ENCODE measurements at regions not wholly inside any gene's neighbourhood (a gene's known extent, or its start where the extent isn't known, plus 50 kb on each side); places are given as distances from the start of the nearest gene placed in this dataset.
A peak's percentile ranks its signal among the peaks of the same experiment; 100 is the strongest.

DNA sequence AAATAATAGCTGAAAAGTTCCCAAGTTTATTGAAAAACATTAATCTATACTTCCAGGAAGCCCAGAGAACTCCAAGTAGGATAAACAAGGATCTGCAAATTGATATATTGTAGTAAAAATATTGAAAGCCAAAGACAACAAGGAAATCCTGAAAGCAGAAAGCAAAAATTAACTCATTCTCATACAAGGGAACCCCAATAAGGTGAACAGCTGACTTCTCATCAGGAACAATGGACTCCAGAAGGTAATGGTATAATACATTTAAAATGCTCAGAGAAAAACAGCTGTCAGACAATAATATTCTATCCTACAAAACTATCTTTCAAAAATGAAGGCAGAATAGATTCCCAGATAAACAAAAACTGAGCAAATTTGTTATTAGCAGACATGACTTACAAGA, 138.1 kb upstream of the BMP4 start:
- no peak for DNase-seq (ENCODE audit: low spot score)

DNA sequence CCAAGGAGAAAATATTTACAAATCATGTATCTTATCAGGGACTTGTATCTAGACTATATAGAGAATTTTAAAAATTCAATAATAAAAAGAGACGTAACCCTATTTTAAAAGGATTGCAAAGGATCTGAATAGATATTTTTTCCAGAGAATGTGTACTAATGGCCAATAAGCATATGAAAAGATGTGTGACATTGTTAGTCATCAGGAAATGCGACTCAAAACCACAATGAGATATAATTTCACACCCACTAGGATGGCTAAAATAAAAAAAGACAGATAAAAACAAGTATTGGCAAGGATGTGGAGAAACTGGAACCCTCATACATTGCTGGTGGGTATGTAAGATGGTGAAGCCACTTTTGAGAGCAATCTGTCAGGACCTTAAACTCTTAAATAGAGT, 141.9 kb upstream of the BMP4 start:
- DNase-seq (ENCODE audit: low spot score), result no peak

DNA sequence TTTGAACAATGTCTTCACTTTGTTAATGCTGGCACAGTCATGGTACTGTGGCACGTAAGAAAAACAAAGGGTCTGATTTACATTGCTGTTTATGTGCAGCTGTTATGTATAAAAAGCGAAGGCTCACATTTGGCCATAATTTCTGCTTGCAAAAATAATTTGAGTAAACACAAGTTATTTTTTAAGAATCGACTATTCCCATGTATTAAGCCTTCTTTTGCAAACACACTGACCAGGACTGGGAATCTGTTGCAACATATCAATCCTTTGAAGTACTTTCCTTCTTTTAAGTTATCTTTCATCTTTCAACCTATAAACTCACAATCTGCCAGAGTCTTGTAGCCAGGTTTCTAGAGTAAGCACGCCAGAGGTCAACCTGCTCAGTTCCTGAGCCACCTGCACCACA, 145.4 kb upstream of the BMP4 start:
- no peak for DNase-seq (ENCODE audit: low spot score)

DNA sequence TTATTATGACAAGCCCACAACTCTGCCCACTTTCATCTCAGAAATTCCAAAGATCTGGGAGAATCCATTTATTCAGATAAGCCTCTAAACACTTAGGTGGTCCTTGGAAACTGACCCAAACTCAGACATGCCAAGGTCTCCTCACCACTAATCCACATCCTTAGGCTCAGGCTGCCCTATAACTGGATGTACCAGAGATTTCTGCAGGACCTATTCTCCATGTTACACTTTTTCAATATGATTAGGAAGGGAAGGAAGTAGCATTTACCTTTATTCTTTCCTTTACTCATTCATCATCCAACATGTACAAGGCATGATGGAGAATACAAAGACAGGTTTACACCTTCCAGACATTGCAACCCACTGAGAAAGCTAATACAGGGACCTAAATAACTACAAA, 145.9 kb upstream of the BMP4 start:
- no peak for DNase-seq (ENCODE audit: low spot score)

DNA sequence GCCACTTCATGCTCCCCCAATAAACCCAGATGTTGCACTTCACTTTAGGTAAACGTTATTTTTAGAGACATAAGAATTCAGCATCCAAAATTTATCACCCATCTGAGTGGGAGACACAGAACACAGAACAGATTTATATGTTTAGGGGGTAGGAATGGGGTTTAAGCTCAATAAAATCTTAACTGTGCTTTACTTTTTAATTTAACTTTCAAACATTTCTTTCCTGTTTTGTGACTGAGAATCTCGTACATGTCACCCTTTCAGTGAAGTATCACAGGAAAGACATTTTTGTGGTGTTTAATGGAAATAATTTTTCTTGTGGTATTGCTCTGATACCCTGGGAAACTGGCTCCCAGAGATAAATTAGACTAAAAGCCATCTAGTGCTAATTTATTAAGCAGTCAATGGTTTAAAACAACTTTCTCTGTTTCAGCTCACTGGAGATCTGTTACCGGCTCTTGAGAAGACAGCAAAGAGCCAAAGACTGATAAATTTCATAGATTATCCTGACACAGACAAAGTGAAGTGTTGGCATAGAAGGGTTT, 148.0 kb upstream of the BMP4 start:
- no peak for DNase-seq (ENCODE audit: low spot score)

DNA sequence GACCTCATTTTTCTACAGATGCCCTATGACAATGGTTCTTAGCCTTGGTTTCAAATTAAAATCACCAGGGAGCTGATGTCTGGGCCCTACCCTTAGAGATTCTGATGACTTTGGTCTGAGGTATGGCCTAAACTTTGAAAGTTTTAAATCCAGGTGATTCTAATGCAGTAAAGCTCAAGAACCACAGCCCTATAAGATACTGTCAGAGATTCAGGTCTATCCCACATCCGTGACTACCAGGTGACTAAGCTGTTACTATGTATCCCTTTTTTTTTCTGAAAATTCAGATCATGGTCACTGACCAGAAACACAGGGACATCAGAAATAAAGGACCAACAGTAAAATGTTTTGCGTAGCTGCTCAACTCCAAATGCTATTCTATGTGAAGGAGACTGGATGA, 148.8 kb upstream of the BMP4 start:
- no peak for DNase-seq (ENCODE audit: low spot score)

DNA sequence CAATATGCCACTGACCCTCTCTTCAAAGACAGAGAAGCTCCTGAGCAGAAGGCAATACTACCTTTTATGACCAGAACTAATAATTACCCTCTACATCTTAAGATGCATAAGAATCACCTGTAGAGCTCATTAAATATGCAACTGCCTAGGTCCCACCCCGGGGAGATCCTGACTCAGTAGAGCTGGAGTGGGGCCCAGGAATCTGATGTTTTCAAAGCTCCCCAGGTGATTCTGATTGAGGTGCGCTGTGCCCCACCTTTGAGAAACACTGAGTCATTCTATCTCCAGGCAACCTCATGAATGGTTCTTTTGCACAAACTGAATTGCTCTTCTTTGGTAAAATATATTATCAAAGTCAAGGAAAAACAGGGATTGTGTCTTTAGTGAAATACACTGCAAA, 149.3 kb upstream of the BMP4 start:
- no peak for DNase-seq (ENCODE audit: low spot score)

DNA sequence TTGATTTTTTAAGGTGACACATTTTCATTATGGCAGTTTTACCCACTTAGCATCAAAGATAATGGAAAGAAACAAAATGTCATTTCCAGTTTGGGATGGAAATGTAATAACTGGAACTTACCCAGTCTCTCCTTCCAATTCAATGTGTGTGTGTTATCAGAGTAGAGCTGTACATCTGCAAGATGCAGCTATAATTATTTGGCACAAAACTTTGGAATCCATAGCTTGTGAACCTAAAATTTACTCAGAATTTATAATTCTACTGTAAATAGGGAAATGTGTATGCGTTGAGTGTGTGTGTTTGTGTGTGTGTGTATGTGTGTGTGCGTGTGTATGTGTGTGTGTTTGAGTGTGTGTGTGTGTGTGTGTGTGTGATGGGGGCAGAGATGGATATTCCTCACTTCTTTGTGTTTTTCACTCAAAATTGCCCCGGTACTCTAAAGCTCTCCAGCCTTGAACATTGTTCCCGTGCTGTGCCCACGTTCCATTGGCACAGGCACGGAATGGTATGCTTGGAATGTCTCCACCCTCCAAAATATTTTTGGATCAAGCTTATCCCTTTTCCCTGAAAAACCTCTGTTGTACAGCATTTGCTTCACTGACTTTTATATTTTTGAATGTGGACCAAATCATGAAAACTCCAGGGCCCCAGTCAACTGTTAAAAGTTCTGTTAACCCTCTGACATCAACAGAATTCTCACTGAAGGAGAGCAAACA, 150.2 kb upstream of the BMP4 start:
- no peak for DNase-seq (ENCODE audit: low spot score)

DNA sequence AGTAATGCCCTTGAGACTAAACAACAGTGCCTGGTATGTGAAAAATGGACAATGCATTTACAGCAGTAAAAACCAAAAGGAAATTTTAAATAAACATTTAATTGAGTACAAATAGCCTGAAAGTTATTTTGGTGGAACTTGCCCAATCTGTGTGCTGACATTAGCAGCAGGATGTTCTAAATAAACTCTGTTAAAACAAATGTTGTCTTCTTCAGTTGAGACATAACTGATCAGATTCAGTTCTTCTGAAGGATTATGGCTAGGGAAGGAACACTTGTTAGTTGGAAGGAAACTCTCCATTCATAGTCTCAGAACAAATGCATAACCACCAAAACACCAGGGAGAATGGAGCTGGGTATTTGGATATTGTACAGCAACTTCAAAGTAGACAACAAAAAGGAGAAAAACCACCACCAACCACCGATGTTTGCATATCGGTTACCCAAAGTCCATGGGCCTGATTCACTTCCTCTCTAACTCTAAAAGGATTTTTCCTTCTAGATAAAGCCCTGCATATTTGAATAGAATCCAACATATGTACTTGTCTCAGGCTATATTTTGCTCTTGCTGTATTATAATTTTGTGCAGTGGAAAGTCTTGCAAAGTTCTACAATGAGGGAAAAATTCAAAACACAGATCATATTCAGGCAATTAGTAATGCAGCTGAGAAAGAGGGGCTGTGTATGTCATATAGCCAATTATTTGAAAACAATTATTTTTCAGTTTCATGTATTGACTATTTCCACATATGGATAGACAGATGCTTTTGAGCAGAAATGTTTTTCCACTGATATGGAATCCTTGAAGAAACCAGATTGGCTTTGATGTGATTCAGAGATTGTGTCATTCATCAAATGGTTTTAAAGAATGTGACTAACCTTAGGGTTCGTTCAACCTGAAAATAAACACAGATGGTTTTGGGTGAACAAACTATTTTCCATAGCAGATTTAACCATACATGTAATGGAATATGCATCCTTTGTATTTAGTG, 152.2 kb upstream of the BMP4 start:
- DNase-seq (ENCODE audit: low spot score), result no peak

DNA sequence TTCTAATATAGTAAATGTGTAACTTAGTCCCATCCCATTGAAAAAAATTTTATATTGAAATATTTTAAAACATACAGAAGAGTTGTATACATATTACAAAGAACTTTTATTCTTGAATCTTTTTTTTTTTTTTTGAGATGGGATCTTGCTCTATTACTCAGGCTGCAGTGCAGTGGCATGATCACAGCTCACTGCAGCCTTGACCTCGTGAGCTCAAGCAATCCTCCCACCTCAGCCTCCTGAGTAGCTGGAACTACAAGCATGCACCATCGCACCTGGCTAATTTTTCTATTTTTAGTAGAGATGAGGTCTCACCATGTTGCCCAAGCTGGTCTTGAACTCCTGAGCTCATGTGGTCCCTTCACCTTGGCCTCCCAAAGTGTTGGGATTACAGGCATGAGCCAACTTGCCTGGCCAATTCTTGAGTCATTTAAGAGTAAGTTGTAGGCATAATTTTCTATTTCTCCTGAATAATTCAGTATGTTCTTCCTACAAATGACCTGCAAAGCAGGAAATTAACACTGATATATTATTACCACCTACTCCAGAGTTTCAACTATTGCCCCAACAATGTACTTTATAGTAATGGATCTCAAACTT, 153.0 kb upstream of the BMP4 start:
- DNase-seq (ENCODE audit: low spot score), result no peak

DNA sequence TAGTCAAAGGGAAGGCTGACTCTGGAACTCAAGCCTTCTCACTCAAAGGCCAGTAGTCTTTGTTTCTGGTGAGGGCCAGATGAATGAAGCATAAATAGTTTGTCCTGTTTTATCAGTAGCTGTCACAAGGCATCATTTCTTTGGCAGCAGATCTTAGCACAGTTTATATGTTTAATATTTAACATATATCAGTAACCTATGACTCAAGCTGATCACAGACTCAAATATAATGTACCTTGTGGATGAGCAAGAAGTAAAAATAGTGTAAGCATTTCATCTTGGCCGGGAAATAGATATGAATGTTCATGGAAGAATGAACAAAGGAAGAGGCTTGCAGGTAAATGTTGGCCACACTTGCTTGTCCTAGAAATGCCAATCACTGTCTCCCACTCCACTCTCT, 158.3 kb upstream of the BMP4 start:
- DNase-seq (ENCODE audit: low spot score), result no peak

DNA sequence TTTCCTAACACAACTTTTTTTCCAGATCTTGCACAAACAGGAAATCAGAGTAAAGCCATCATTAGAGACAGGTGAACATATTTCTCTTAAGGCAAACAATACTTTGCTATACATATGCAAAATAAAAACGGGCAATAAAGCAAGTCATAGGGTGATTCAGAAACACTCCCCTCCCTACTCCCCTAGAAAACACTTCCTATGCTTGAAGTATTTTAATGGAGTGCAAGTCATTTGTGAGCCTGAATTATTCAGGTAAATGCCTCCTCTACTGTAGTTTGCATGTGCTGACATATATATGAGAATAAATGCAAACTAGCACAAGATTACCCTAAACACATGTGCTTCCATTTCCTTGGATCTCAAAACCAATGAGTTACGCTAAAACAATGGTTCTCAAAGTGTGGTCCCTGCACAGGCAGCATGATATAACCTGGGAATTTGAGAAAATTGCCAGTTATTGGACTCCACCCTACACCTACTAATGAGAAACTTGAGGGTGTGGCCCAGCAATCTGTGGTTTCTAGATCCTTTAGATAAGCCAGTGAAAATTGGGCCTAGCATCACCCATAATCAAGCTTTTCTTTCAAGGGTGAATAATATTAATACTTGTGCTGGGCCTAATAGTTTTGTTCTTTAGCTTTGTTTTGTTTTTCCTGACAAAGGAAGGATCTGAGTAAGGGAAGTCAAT, 159.7 kb upstream of the BMP4 start:
- no peak for DNase-seq (ENCODE audit: low spot score)

DNA sequence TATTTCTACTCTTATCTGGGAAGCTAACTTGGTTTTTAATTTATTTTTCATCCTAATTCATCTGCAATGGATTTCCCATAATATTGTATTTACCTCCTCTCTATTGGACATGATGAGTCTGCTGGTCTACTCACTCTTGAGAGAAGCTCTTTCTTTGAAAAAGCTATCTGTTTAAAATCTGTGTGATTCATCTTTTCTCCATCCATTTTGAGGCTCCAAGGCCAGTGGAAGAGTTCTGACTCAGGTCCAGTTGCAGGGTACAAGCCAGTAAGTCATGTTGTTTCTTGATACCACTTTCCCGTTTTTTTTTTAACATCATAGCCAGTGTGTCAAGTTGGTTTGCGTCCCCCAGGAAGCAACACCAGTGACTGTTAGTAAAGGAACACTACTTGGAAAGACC, 160.3 kb upstream of the BMP4 start:
- peak; percentile 3 for DNase-seq (ENCODE audit: low spot score)

DNA sequence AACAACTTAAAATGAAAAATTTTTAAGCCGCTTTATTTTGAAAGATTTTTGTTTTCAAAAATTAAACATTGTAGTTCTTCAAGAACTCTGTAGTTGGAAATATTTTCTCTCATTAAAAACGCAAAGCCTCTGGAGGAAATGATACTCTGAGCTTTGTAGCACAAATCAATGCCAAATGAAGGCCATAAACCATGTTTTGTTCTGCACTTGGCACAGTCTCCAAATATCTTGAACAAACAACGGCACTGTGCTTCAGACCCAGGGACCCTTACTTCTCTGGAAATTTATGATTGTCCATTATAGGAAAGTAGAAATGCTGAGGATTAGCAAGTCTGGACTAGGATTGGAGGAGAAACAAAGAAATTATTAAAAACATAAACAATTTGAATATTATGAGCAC, 160.8 kb upstream of the BMP4 start:
- peak; percentile 83 for DNase-seq (ENCODE audit: low spot score)

DNA sequence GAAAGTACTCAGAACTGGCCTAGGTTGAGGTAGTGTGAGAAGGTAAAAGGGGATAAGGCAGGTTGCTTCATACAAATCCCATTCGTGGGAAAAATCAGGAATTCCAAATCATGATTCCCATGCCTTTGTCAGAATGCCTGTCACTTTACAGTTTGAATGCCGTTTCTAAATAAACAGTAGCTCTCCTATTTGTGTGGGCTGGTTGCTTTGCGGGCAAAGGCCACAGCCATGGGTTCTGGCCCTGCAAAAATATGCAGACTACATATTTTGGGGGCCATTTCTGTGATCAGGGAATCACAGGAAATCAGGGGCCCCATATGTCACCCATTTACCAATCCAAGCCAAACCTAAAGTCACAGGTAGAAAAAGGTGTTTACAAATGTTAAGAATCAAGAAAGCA, 161.3 kb upstream of the BMP4 start:
- DNase-seq (ENCODE audit: low spot score), result no peak

DNA sequence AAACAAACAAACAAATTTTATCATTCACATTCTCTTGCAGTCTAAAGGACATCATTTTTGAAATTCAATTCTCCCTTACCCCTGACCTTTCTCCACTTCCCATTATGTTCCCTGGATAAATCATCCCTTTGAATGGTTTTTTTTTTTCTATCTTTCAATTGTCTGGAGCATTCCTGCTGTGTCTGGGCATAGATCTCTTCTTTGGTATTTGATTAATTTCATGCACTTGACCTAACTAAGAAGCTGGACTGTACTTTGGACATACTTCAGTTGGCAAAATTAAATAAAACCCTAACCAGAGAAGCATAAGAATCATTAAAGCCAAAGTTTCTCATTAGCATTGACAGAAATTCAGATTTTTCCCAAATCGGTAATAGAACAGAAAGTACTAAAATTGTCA, 163.6 kb upstream of the BMP4 start:
- DNase-seq (ENCODE audit: low spot score), result peak; percentile 6

DNA sequence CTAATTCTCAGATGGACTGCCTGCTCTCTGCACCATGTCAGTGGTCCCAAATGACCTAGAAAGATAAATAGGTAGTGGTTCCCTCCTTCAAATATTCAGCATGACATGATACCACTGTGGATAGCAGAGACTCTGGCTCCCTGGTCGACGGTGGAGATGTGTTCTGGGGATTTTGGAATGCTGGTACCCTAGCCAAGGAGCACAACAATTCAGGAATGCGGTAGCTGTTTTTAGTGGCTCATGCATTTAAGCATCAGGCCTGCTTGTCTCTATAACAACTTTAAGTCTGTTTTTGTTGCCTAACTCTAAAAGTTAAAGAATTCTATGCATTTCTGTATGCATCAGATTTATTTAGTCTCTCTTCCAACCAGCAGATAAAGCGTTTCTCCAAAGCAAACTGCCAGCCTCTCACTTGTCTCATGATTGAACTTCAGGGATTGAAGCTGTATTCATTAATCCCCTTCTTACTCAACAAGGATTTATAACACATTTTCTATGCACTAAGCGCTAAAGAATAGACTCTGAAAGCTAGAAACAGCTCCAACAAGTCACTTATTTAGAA, 164.9 kb upstream of the BMP4 start:
- no peak for DNase-seq (ENCODE audit: low spot score)

DNA sequence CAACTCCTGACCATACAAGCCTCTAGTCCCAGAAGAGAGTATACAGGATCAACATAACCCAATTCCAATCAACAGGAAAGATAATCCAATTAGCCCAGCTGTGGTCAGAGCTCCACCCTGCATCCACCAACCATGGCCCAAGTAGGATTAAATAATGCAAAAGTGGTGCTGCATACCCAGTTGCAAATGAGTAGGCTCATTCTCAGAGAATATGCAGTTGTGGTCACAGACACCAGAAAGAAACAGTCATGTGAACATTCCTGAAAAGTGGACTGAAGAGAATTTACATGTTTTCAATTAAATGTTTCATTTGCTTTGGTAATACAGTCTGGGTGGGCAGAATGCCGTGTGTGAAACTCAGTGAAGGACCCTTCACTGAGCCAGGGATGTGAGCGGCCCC, 167.2 kb upstream of the BMP4 start:
- no peak for DNase-seq (ENCODE audit: low spot score)

DNA sequence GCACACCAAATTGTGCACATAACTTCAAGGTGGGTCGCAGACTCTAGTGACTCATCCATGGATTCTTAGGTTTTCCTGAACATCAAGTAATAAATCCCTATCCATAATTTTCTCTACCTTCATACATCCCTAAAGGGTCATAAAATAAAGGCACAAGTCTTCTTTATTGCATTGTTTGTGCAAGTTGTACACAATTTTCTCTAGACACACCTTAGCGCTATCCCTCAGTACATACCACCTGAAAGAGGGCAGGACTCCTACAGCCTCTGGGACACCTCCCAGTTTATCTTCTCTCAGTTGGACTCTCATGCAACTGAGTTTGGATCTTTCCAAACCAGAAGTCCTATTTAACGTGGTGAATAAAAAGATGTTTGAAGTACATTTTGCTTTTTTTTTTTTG, 168.5 kb upstream of the BMP4 start:
- DNase-seq (ENCODE audit: low spot score), result no peak

DNA sequence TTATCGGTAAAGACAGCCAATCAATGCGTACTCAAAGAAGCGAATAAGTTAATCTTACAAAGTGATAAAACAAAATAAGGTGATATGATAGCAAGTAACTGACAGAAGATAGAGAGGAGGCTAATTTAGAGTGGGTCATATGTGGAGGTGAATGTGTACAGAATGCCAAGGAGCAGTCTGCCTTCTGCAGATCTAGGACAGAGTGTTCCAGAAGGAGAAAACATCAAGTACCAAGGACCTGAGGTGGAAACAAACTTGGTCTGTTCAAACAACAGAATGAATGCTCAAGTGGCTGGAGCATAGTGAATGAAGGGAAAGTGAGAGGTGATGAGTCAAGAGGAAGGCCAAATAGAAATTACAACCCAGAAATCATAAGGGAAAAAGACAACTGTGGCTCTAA, 170.3 kb upstream of the BMP4 start:
- no peak for DNase-seq (ENCODE audit: low spot score)

DNA sequence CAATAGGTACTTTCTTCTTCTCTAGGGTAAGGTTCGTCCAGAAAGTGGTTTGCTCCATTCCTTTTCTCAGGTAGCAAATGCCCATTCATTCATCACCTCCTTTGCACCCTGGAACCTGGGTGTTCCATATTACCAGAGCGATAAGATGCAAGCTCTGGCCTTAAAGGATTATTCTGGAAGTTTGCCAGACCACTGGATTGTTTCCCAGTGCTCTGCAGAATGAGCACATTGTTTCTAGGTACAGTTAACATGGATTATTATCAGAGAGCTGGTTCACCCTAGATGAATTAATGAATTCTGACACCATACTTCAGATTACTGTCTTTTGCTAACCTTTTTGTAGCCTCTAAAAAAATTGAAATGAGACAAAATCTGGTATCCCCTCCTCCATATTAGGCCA, 170.9 kb upstream of the BMP4 start:
- DNase-seq (ENCODE audit: low spot score), result no peak
